NCI-H2227 (cell line): ENCODE measurements at regions not wholly inside any gene's neighbourhood (a gene's known extent, or its start where the extent isn't known, plus 50 kb on each side); places are given as distances from the start of the nearest gene placed in this dataset.

Experiments
- DNase-seq: peaks from one replicate; lab custom pipeline; 2025; ENCODE audit not compliant: unreplicated experiment; lab: John Stamatoyannopoulos, UW

- no peak for DNase-seq
Measured at GRCh38 chr1:2886631-2887030, 85.1 kb upstream of the TTC34 start.

- DNase-seq: no peak
Measured at GRCh38 chr1:2887941-2888855, 86.7 kb upstream of the TTC34 start.

GRCh38 chr1:2890221-2890850 lies 88.8 kb upstream of the TTC34 start:
- no peak for DNase-seq

GRCh38 chr1:2891923-2892448 lies 90.5 kb upstream of the TTC34 start:
- no peak for DNase-seq

- no peak for DNase-seq
Measured at GRCh38 chr1:2893473-2894120, 92.1 kb upstream of the TTC34 start.

- DNase-seq: no peak
Measured at GRCh38 chr1:2894381-2895041, 93.0 kb upstream of the TTC34 start.

- DNase-seq: no peak
Measured at GRCh38 chr1:2896824-2897223, 95.3 kb upstream of the TTC34 start.

- no peak for DNase-seq
Measured at GRCh38 chr1:2903226-2903625, 101.7 kb upstream of the TTC34 start.

GRCh38 chr1:2904191-2904590 lies 102.7 kb upstream of the TTC34 start:
- no peak for DNase-seq

GRCh38 chr1:2905356-2905755 lies 103.9 kb upstream of the TTC34 start:
- DNase-seq: no peak

- peak; percentile 35 for DNase-seq
Measured at GRCh38 chr1:2906085-2906484, 104.6 kb upstream of the TTC34 start.

- DNase-seq: no peak
Measured at GRCh38 chr1:2906620-2907019, 105.1 kb upstream of the TTC34 start.

- no peak for DNase-seq
Measured at GRCh38 chr1:2907051-2907450, 105.6 kb upstream of the TTC34 start.

- no peak for DNase-seq
Measured at GRCh38 chr1:2908081-2908480, 106.6 kb upstream of the TTC34 start.

- DNase-seq: no peak
Measured at GRCh38 chr1:2908561-2908960, 107.1 kb upstream of the TTC34 start.

- no peak for DNase-seq
Measured at GRCh38 chr1:2909797-2910196, 108.3 kb upstream of the TTC34 start.

GRCh38 chr1:2910211-2910610 lies 108.7 kb upstream of the TTC34 start:
- no peak for DNase-seq

GRCh38 chr1:2911421-2912178 lies 109.7 kb upstream of the ACTRT2 start:
- DNase-seq: no peak

GRCh38 chr1:2912424-2913061 lies 108.7 kb upstream of the ACTRT2 start:
- DNase-seq: no peak

GRCh38 chr1:2913091-2913490 lies 108.2 kb upstream of the ACTRT2 start:
- DNase-seq: no peak
